RWPE2 (cell line): ENCODE measurements at regions not wholly inside any gene's neighbourhood (a gene's known extent, or its start where the extent isn't known, plus 50 kb on each side); places are given as distances from the start of the nearest gene placed in this dataset.

ENCODE experiments used
- ATAC-seq: fragments of 200-7000 bp; cut with Tn5 transposase; 3 replicates; pipeline ENCODE4 v1.9.1; 2021; ENCODE audit warnings: low read depth
- DNase-seq: peaks from one replicate; pipeline ENCODE4 v3.0.0-alpha.2; 2020; ENCODE audit warnings: low spot score
- H3K27ac ChIP-seq: fragments of 450-650 bp; 2 replicates; pipeline ENCODE4 v1.5.1; 2017; ENCODE audit warnings: mild to moderate bottlenecking; ENCODE audit not compliant: poor library complexity, severe bottlenecking
- H3K27me3 ChIP-seq: fragments of 250-450 bp; sonication (Bioruptor Pico); 2 replicates; pipeline ENCODE4 v1.5.1; 2021; ENCODE audit warnings: mild to moderate bottlenecking, moderate library complexity; ENCODE audit not compliant: insufficient read depth, poor library complexity, severe bottlenecking
- H3K36me3 ChIP-seq: fragments of 250-450 bp; sonication (Bioruptor Pico); 2 replicates; pipeline ENCODE4 v1.5.1; 2020; ENCODE audit warnings: low read depth, mild to moderate bottlenecking, moderate library complexity
- H3K4me1 ChIP-seq: fragments of 250-450 bp; sonication (Bioruptor Pico); 2 replicates; pipeline ENCODE4 v1.5.1; 2021; ENCODE audit warnings: mild to moderate bottlenecking, moderate library complexity; ENCODE audit not compliant: insufficient read depth, poor library complexity, severe bottlenecking
- H3K4me3 ChIP-seq: fragments of 250-450 bp; sonication (Bioruptor Pico); 2 replicates; pipeline ENCODE4 v1.5.1; 2021; ENCODE audit warnings: mild to moderate bottlenecking, moderate library complexity; ENCODE audit not compliant: severe bottlenecking
- H3K9me3 ChIP-seq: fragments of 250-450 bp; sonication (Bioruptor Pico); 2 replicates; pipeline ENCODE4 v1.5.1; 2021; ENCODE audit warnings: mild to moderate bottlenecking, moderate library complexity; ENCODE audit not compliant: severe bottlenecking
- CTCF ChIP-seq: fragments of 450-650 bp; IDR thresholded peaks from one replicate; pipeline ENCODE4 v1.5.1; 2017; ENCODE audit warnings: mild to moderate bottlenecking, moderate library complexity; ENCODE audit not compliant: poor library complexity, severe bottlenecking

- TF ChIP-seq CTCF = no peak
- no peaks in the 10 kb centered on the region for H3K27me3 ChIP-seq
- H3K4me3 ChIP-seq = no peak overlapping the region
- H3K36me3 ChIP-seq = no peaks in the 10 kb centered on the region
- DNase-seq = no peak
- no peak overlapping the region for H3K27ac ChIP-seq
- H3K9me3 ChIP-seq = no peaks in the 10 kb centered on the region
- H3K4me1 ChIP-seq = peaks cover 32% of the 10 kb centered on the region
- no peak for ATAC-seq
These were observed 109.6 kb downstream of the DLL1 start for GRCh38 chr6:170181338-170181690.

- no peak overlapping the region for H3K27ac ChIP-seq
- no peak for ATAC-seq
These were observed 110.1 kb downstream of the DLL1 start for GRCh38 chr6:170180671-170181337.

GRCh38 chr6:170179616-170180324 lies 111.1 kb downstream of the DLL1 start:
- no peak for TF ChIP-seq CTCF
- DNase-seq (no peak), ATAC-seq (no peak)
- Histone ChIP-seq H3K36me3 (no peaks in the 10 kb centered on the region), H3K9me3 (no peaks in the 10 kb centered on the region), H3K27ac (peak overlapping the region; percentile 94), H3K4me1 (peaks cover 29% of the 10 kb centered on the region), H3K4me3 (no peak overlapping the region), H3K27me3 (no peaks in the 10 kb centered on the region)

More at GRCh38 chr6:170180671-170181337, 110.1 kb downstream of the DLL1 start:
- no peak for DNase-seq
- Histone ChIP-seq H3K27me3 (no peaks in the 10 kb centered on the region), H3K36me3 (no peaks in the 10 kb centered on the region), H3K9me3 (no peaks in the 10 kb centered on the region), H3K4me1 (peaks cover 29% of the 10 kb centered on the region), H3K4me3 (no peak overlapping the region)
- no peak for TF ChIP-seq CTCF

- peak; percentile 91 for DNase-seq
- H3K4me3 ChIP-seq = no peak overlapping the region
These were observed 112.1 kb downstream of the DLL1 start for GRCh38 chr6:170178561-170179477.

More at GRCh38 chr6:170178561-170179477, 112.1 kb downstream of the DLL1 start:
- H3K4me1 ChIP-seq = peaks cover 29% of the 10 kb centered on the region
- ATAC-seq = peak; percentile 89
- no peaks in the 10 kb centered on the region for H3K36me3 ChIP-seq
- TF ChIP-seq CTCF = no peak
- H3K9me3 ChIP-seq = no peaks in the 10 kb centered on the region
- H3K27me3 ChIP-seq = no peaks in the 10 kb centered on the region
- peak overlapping the region; percentile 94 for H3K27ac ChIP-seq
